DND-41 (cell line): ENCODE measurements at regions not wholly inside any gene's neighbourhood (a gene's known extent, or its start where the extent isn't known, plus 50 kb on each side); places are given as distances from the start of the nearest gene placed in this dataset.

Experiments
- ATAC-seq: fragments of 200-7000 bp; cut with Tn5 transposase; 3 replicates; pipeline ENCODE4 v1.9.1; 2021; ENCODE audit warnings: low read depth; ENCODE audit not compliant: insufficient read depth
- DNase-seq: peaks from one replicate; pipeline ENCODE4 v3.0.0-alpha.2; 2020
- H2AFZ ChIP-seq: 2 replicates; pipeline ENCODE4 v1.6.0; 2012; ENCODE audit warnings: low read depth, low read length
- H3K27ac ChIP-seq: 2 replicates; pipeline ENCODE4 v1.5.1; 2012; ENCODE audit warnings: low read length, inconsistent platforms
- H3K27me3 ChIP-seq: fragments of 200-600 bp; sonication (generic); 2 replicates; pipeline ENCODE4 v1.6.0; 2012; ENCODE audit warnings: low read length, mild to moderate bottlenecking, inconsistent platforms; ENCODE audit not compliant: insufficient read depth, poor library complexity
- H3K36me3 ChIP-seq: 2 replicates; pipeline ENCODE4 v1.5.1; 2012; ENCODE audit warnings: low read length, inconsistent platforms; ENCODE audit not compliant: insufficient read depth
- H3K4me1 ChIP-seq: 2 replicates; pipeline ENCODE4 v1.5.1; 2012; ENCODE audit warnings: mild to moderate bottlenecking, low read length; ENCODE audit not compliant: insufficient read depth
- H3K4me2 ChIP-seq: 2 replicates; pipeline ENCODE4 v1.6.0; 2012; ENCODE audit warnings: mild to moderate bottlenecking, moderate library complexity, low read length, inconsistent platforms; ENCODE audit not compliant: insufficient read depth
- H3K4me3 ChIP-seq, 2 experiments: fragments of 200-600 bp in 1 of 2; shearing (Covaris generic) in 1 of 2; 2 replicates each; pipeline ENCODE4 v1.5.1; 2012 to 2016; ENCODE audit warnings: inconsistent platforms in 2 of 2, low read length in 2 of 2, mild to moderate bottlenecking in 2 of 2, low read depth in 1 of 2, moderate library complexity in 1 of 2
- H3K79me2 ChIP-seq: 2 replicates; pipeline ENCODE4 v1.6.0; 2012; ENCODE audit warnings: low read length, inconsistent platforms; ENCODE audit not compliant: insufficient read depth
- H3K9ac ChIP-seq: 2 replicates; pipeline ENCODE4 v1.6.0; 2012; ENCODE audit warnings: low read depth, mild to moderate bottlenecking, inconsistent platforms, low read length, moderate library complexity
- H3K9me3 ChIP-seq: 2 replicates; pipeline ENCODE4 v1.5.1; 2012; ENCODE audit warnings: low read length, moderate library complexity, mild to moderate bottlenecking, inconsistent platforms; ENCODE audit not compliant: insufficient read depth, severe bottlenecking
- H4K20me1 ChIP-seq: 2 replicates; pipeline ENCODE4 v1.6.0; 2012; ENCODE audit warnings: low read length; ENCODE audit not compliant: insufficient read depth
- CTCF ChIP-seq: IDR thresholded peaks from 2 replicates; pipeline ENCODE4 v1.5.1; 2012; ENCODE audit warnings: borderline replicate concordance, low read length, moderate library complexity, mild to moderate bottlenecking; ENCODE audit not compliant: poor library complexity, severe bottlenecking; ENCODE audit errors: extremely low read depth
- EZH2 ChIP-seq: IDR thresholded peaks from 3 replicates; pipeline ENCODE4 v1.6.1; 2012; ENCODE audit warnings: borderline replicate concordance, low read depth, mild to moderate bottlenecking, moderate library complexity, low read length, inconsistent platforms; ENCODE audit not compliant: severe bottlenecking

- Histone ChIP-seq H3K4me3 (no peak overlapping the region), H4K20me1 (no peaks in the 10 kb centered on the region), H3K27ac (no peak overlapping the region), H2AFZ (no peak overlapping the region), H3K79me2 (no peaks in the 10 kb centered on the region), H3K4me1 (no peaks in the 10 kb centered on the region), H3K9ac (no peak overlapping the region), H3K4me2 (no peak overlapping the region), H3K27me3 (no peaks in the 10 kb centered on the region), H3K36me3 (no peaks in the 10 kb centered on the region), H3K9me3 (no peaks in the 10 kb centered on the region)
- peak; percentile 52 for DNase-seq
- peak; percentile 78 for ATAC-seq
- TF ChIP-seq EZH2 = no peak
- TF ChIP-seq CTCF = peak; percentile 24
Observed at GRCh38 chr12:127559349-127560040, 707.5 kb upstream of the TMEM132C start.

- TF ChIP-seq CTCF (no peak), EZH2 (no peak)
- ATAC-seq = no peak
- Histone ChIP-seq H3K4me3 (no peak overlapping the region), H3K27me3 (no peaks in the 10 kb centered on the region), H3K36me3 (no peaks in the 10 kb centered on the region), H3K4me2 (no peak overlapping the region), H3K4me1 (no peaks in the 10 kb centered on the region), H3K9me3 (peaks cover 4% of the 10 kb centered on the region), H4K20me1 (no peaks in the 10 kb centered on the region), H2AFZ (no peak overlapping the region), H3K79me2 (no peaks in the 10 kb centered on the region), H3K27ac (no peak overlapping the region), H3K9ac (no peak overlapping the region)
- no peak for DNase-seq
Observed at GRCh38 chr12:127560041-127560478, 706.9 kb upstream of the TMEM132C start.

- no peak for DNase-seq
- TF ChIP-seq EZH2 (no peak), CTCF (no peak)
- H3K36me3 ChIP-seq = no peaks in the 10 kb centered on the region
- no peaks in the 10 kb centered on the region for H3K4me1 ChIP-seq
- H3K9ac ChIP-seq = no peak overlapping the region
- H3K79me2 ChIP-seq = no peaks in the 10 kb centered on the region
- no peaks in the 10 kb centered on the region for H3K27me3 ChIP-seq
- H3K27ac ChIP-seq = no peak overlapping the region
- H3K4me3 ChIP-seq = no peak overlapping the region
- H4K20me1 ChIP-seq = no peaks in the 10 kb centered on the region
- no peak overlapping the region for H2AFZ ChIP-seq
- H3K4me2 ChIP-seq = no peak overlapping the region
- H3K9me3 ChIP-seq = peaks cover 4% of the 10 kb centered on the region
- no peak for ATAC-seq
Observed at GRCh38 chr12:127562816-127563215, 704.2 kb upstream of the TMEM132C start.

GRCh38 chr12:127565241-127565640 is 701.7 kb upstream of the TMEM132C start:
- Histone ChIP-seq H3K9ac (no peak overlapping the region), H3K79me2 (no peaks in the 10 kb centered on the region), H3K27ac (no peak overlapping the region), H2AFZ (no peak overlapping the region), H3K4me2 (no peak overlapping the region), H3K4me3 (no peak overlapping the region), H3K9me3 (peaks cover 4% of the 10 kb centered on the region), H3K36me3 (no peaks in the 10 kb centered on the region), H4K20me1 (no peaks in the 10 kb centered on the region), H3K27me3 (no peaks in the 10 kb centered on the region), H3K4me1 (no peaks in the 10 kb centered on the region)
- no peak for ATAC-seq
- no peak for TF ChIP-seq EZH2
- no peak for TF ChIP-seq CTCF
- DNase-seq = no peak
